SK-N-SH treated with all-trans-retinoic acid at 6 μM for 48 hours (cell line): ENCODE measurements at regions not wholly inside any gene's neighbourhood (a gene's known extent, or its start where the extent isn't known, plus 50 kb on each side); places are given as distances from the start of the nearest gene placed in this dataset.

Experiments used
- ATAC-seq: fragments of 200-7000 bp; cut with Tn5 transposase; 3 replicates; pipeline ENCODE4 v1.9.1; 2020; ENCODE audit warnings: mild to moderate bottlenecking, moderate library complexity
- ARNTL ChIP-seq: fragments of 450-650 bp; formaldehyde crosslinking; IDR thresholded peaks from 2 replicates; pipeline ENCODE4 v1.5.0; 2020; ENCODE audit warnings: low read depth, mild to moderate bottlenecking, moderate library complexity, borderline replicate concordance
- CREB5 ChIP-seq: fragments of 250-450 bp; sonication (Bioruptor Pico); IDR thresholded peaks from 2 replicates; pipeline ENCODE4 v1.5.1; 2020; ENCODE audit warnings: low read depth, mild to moderate bottlenecking, moderate library complexity
- CSRNP3 ChIP-seq: fragments of 250-450 bp; sonication (Bioruptor Pico); IDR thresholded peaks from 2 replicates; pipeline ENCODE4 v1.5.1; 2021; ENCODE audit warnings: mild to moderate bottlenecking, moderate library complexity
- ESRRG ChIP-seq: fragments of 250-450 bp; sonication (Bioruptor Pico); IDR thresholded peaks from 2 replicates; pipeline ENCODE4 v1.6.1; 2021; ENCODE audit warnings: mild to moderate bottlenecking
- GLIS3 ChIP-seq: fragments of 250-450 bp; sonication (Bioruptor Pico); IDR thresholded peaks from 2 replicates; pipeline ENCODE4 v1.5.0; 2020; ENCODE audit warnings: mild to moderate bottlenecking, moderate library complexity
- ISL1 ChIP-seq: fragments of 250-450 bp; sonication (Bioruptor Pico); IDR thresholded peaks from 2 replicates; pipeline ENCODE4 v2.1.2; 2022; ENCODE audit warnings: mild to moderate bottlenecking, moderate library complexity
- OSR1 ChIP-seq: fragments of 250-450 bp; sonication (Bioruptor Pico); IDR thresholded peaks from 2 replicates; pipeline ENCODE4 v1.8.0; 2022; ENCODE audit warnings: moderate library complexity, mild to moderate bottlenecking, inconsistent platforms
- PATZ1 ChIP-seq: fragments of 250-450 bp; sonication (Bioruptor Pico); IDR thresholded peaks from 2 replicates; pipeline ENCODE4 v1.8.0; 2020; ENCODE audit warnings: mild to moderate bottlenecking, moderate library complexity, borderline replicate concordance
- SNAI2 ChIP-seq: fragments of 250-450 bp; sonication (Bioruptor Pico); IDR thresholded peaks from 2 replicates; pipeline ENCODE4 v1.5.0; 2020; ENCODE audit warnings: mild to moderate bottlenecking, moderate library complexity
- TCF4 ChIP-seq: fragments of 250-450 bp; sonication (Bioruptor Pico); IDR thresholded peaks from 2 replicates; pipeline ENCODE4 v1.8.0; 2021; ENCODE audit warnings: mild to moderate bottlenecking, moderate library complexity, borderline replicate concordance
- TOX ChIP-seq: fragments of 250-450 bp; sonication (Bioruptor Pico); IDR thresholded peaks from 2 replicates; pipeline ENCODE4 v1.8.0; 2021; ENCODE audit warnings: mild to moderate bottlenecking, moderate library complexity, borderline replicate concordance
- TSHZ2 ChIP-seq: fragments of 250-450 bp; sonication (Bioruptor Pico); IDR thresholded peaks from 2 replicates; pipeline ENCODE4 v1.5.0; 2020; ENCODE audit warnings: mild to moderate bottlenecking, moderate library complexity
- ZC3H10 ChIP-seq: fragments of 250-450 bp; sonication (Bioruptor Pico); IDR thresholded peaks from 2 replicates; pipeline ENCODE4 v1.5.1; 2021; ENCODE audit warnings: mild to moderate bottlenecking, moderate library complexity
- ZFP3 ChIP-seq: fragments of 250-450 bp; sonication (Bioruptor Pico); IDR thresholded peaks from 2 replicates; pipeline ENCODE4 v1.5.0; 2020; ENCODE audit warnings: mild to moderate bottlenecking, moderate library complexity
- ZNF8 ChIP-seq: fragments of 450-650 bp; formaldehyde crosslinking; IDR thresholded peaks from 2 replicates; pipeline ENCODE4 v1.5.0; 2020; ENCODE audit warnings: mild to moderate bottlenecking, moderate library complexity

- no peak for ATAC-seq
- no peak for TF ChIP-seq CSRNP3
- no peak for TF ChIP-seq CREB5
- TF ChIP-seq ARNTL: no peak
- TF ChIP-seq TCF4: no peak
- TF ChIP-seq SNAI2: no peak
- TF ChIP-seq, all 23 proteins: peak for 0
Measured at GRCh38 chr13:31923134-31923763, 108.3 kb upstream of the FRY start.

- no peak for ATAC-seq
- TF ChIP-seq TOX (CRISPR knock-in tag) (no peak), PATZ1 (no peak), ZC3H10 (CRISPR knock-in tag) (no peak), OSR1 (no peak), ZNF8 (no peak), ESRRG (no peak), GLIS3 (no peak), ISL1 (CRISPR knock-in tag) (peak; percentile 93), TSHZ2 (CRISPR knock-in tag) (peak; percentile 76)
Measured at GRCh38 chr13:31925079-31925478, 106.5 kb upstream of the FRY start.

- ATAC-seq: no peak
- TF ChIP-seq ZC3H10 (CRISPR knock-in tag): no peak
- no peak for TF ChIP-seq SNAI2
- no peak for TF ChIP-seq ZFP3
- TF ChIP-seq, all 23 proteins: peak for 0
Measured at GRCh38 chr13:31927219-31927653, 104.3 kb upstream of the FRY start.

GRCh38 chr13:31929031-31929770 is 102.4 kb upstream of the FRY start:
- no peak for TF ChIP-seq ZFP3
- TF ChIP-seq SNAI2: no peak
- TF ChIP-seq PATZ1: no peak
- no peak for TF ChIP-seq ESRRG
- TF ChIP-seq TOX (CRISPR knock-in tag): no peak
- TF ChIP-seq TSHZ2 (CRISPR knock-in tag): no peak
- ATAC-seq: no peak
